Body of pancreas (tissue), 4 donors: ENCODE measurements at regions not wholly inside any gene's neighbourhood (a gene's known extent, or its start where the extent isn't known, plus 50 kb on each side); places are given as distances from the start of the nearest gene placed in this dataset.

ENCODE experiments used
- POLR2A ChIP-seq, 3 donors: fragments of 450-650 bp; IDR thresholded peaks; one replicate each; pipeline ENCODE4 v1.6.1; 2016; ENCODE audit warnings: antibody characterized with exemption in 3 of 3, mild to moderate bottlenecking in 2 of 3
- TF ChIP-seq, protein P1 (sequence below), 7 experiments: fragments of 450-650 bp in 4 of 7; fragments of 200-600 bp in 3 of 7; sonication (generic) in 3 of 7; IDR thresholded peaks; one replicate each; pipeline ENCODE4 v1.5.1; 2016 to 2019; ENCODE audit warnings: antibody characterized with exemption in 7 of 7

- TF ChIP-seq, protein P1, sequence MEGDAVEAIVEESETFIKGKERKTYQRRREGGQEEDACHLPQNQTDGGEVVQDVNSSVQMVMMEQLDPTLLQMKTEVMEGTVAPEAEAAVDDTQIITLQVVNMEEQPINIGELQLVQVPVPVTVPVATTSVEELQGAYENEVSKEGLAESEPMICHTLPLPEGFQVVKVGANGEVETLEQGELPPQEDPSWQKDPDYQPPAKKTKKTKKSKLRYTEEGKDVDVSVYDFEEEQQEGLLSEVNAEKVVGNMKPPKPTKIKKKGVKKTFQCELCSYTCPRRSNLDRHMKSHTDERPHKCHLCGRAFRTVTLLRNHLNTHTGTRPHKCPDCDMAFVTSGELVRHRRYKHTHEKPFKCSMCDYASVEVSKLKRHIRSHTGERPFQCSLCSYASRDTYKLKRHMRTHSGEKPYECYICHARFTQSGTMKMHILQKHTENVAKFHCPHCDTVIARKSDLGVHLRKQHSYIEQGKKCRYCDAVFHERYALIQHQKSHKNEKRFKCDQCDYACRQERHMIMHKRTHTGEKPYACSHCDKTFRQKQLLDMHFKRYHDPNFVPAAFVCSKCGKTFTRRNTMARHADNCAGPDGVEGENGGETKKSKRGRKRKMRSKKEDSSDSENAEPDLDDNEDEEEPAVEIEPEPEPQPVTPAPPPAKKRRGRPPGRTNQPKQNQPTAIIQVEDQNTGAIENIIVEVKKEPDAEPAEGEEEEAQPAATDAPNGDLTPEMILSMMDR (IDR thresholded peaks at IDR 0.05) = no peak
- no peak for TF ChIP-seq POLR2A (IDR thresholded peaks at IDR 0.05)
Measured at GRCh38 chr1:36602184-36602583, 119.5 kb upstream of the CSF3R start.
